ENCODE measurements at regions not wholly inside any gene's neighbourhood (a gene's known extent, or its start where the extent isn't known, plus 50 kb on each side); places are given as distances from the start of the nearest gene placed in this dataset.

DNA sequence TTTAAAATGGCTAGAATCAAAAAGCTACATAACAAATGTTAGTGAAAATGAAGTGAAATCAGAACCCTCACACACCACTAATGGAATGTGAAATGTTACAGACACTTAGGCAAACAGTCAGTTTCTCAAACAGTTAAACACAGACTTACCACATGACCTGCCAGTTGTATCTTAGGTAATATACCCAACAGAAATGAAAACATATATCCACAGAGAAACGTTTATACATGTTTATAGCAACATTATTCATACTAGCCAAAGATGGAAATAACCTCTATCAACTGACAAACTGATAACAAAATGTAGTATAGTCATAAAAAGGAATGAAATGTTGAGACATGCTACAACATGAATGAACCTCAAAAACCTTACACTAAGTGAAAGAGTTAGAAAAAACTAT, 131.5 kb upstream of the TRPC6 start:
- no peak for TF ChIP-seq POLR2A (IDR thresholded peaks at IDR 0.05; ENCODE audit: borderline replicate concordance, extremely low read depth, insufficient read depth, insufficient read length)
- TF ChIP-seq, protein P1, sequence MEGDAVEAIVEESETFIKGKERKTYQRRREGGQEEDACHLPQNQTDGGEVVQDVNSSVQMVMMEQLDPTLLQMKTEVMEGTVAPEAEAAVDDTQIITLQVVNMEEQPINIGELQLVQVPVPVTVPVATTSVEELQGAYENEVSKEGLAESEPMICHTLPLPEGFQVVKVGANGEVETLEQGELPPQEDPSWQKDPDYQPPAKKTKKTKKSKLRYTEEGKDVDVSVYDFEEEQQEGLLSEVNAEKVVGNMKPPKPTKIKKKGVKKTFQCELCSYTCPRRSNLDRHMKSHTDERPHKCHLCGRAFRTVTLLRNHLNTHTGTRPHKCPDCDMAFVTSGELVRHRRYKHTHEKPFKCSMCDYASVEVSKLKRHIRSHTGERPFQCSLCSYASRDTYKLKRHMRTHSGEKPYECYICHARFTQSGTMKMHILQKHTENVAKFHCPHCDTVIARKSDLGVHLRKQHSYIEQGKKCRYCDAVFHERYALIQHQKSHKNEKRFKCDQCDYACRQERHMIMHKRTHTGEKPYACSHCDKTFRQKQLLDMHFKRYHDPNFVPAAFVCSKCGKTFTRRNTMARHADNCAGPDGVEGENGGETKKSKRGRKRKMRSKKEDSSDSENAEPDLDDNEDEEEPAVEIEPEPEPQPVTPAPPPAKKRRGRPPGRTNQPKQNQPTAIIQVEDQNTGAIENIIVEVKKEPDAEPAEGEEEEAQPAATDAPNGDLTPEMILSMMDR (IDR thresholded peaks at IDR 0.05 in 2 of 3, conservative IDR thresholded peaks at IDR 0.05 in 1 of 3; ENCODE audit: borderline replicate concordance in 1 of 3, insufficient read depth in 1 of 3, low read depth in 2 of 3, low read length in 2 of 3), result no peak
- TF ChIP-seq, protein P2, sequence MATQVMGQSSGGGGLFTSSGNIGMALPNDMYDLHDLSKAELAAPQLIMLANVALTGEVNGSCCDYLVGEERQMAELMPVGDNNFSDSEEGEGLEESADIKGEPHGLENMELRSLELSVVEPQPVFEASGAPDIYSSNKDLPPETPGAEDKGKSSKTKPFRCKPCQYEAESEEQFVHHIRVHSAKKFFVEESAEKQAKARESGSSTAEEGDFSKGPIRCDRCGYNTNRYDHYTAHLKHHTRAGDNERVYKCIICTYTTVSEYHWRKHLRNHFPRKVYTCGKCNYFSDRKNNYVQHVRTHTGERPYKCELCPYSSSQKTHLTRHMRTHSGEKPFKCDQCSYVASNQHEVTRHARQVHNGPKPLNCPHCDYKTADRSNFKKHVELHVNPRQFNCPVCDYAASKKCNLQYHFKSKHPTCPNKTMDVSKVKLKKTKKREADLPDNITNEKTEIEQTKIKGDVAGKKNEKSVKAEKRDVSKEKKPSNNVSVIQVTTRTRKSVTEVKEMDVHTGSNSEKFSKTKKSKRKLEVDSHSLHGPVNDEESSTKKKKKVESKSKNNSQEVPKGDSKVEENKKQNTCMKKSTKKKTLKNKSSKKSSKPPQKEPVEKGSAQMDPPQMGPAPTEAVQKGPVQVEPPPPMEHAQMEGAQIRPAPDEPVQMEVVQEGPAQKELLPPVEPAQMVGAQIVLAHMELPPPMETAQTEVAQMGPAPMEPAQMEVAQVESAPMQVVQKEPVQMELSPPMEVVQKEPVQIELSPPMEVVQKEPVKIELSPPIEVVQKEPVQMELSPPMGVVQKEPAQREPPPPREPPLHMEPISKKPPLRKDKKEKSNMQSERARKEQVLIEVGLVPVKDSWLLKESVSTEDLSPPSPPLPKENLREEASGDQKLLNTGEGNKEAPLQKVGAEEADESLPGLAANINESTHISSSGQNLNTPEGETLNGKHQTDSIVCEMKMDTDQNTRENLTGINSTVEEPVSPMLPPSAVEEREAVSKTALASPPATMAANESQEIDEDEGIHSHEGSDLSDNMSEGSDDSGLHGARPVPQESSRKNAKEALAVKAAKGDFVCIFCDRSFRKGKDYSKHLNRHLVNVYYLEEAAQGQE (IDR thresholded peaks at IDR 0.05; ENCODE audit: low read depth), result no peak
